Psoas muscle (tissue), 7 donors: ENCODE measurements at regions not wholly inside any gene's neighbourhood (a gene's known extent, or its start where the extent isn't known, plus 50 kb on each side); places are given as distances from the start of the nearest gene placed in this dataset.
"Not testable (repeated sequence)": the region's sequence is repeated elsewhere in the genome, so short reads cannot be mapped to it uniquely, and the experiment has no call there.

Source experiments
- ATAC-seq, 4 donors: fragments of 200-7000 bp; cut with Tn5 transposase; one replicate each; pipeline ENCODE4 v1.9.1; 2020; ENCODE audit warnings: moderate library complexity in 3 of 4, mild to moderate bottlenecking in 2 of 4
- DNase-seq, 2 donors: peaks; one replicate each; pipeline ENCODE4 v3.0.0-alpha.2; 2020
- H3K27ac ChIP-seq: fragments of 200-600 bp; one replicate; pipeline ENCODE4 v1.8.0; 2022
- H3K27me3 ChIP-seq, 3 donors: fragments of 200-600 bp in 1 of 3; one replicate each; pipeline versions ENCODE4 v1.6.1 to v1.8.0; 2013 to 2022; ENCODE audit warnings: low read length in 2 of 3, mild to moderate bottlenecking in 2 of 3, moderate library complexity in 1 of 3; ENCODE audit not compliant: insufficient read depth in 3 of 3
- H3K36me3 ChIP-seq, 2 donors: fragments of 200-600 bp in 1 of 2; one replicate each; pipeline versions ENCODE4 v1.6.1 to v1.8.0; 2013 to 2022; ENCODE audit warnings: low read depth in 1 of 2, mild to moderate bottlenecking in 1 of 2, moderate library complexity in 1 of 2; ENCODE audit not compliant: insufficient read depth in 1 of 2
- H3K4me1 ChIP-seq: fragments of 200-600 bp; one replicate; pipeline ENCODE4 v1.8.0; 2022
- H3K4me3 ChIP-seq: fragments of 200-600 bp; one replicate; pipeline ENCODE4 v1.8.0; 2022; ENCODE audit warnings: mild to moderate bottlenecking
- H3K9me3 ChIP-seq: fragments of 200-600 bp; one replicate; pipeline ENCODE4 v1.8.0; 2022
- WGBS, 3 donors: extraction: QIAGEN DNeasy Blood & Tissue Kit; methylation state at CpG; one replicate each; pipeline versions ENCODE4 v1.1.6 to v1.1.7; 2013; 5-methylcytosine and 5-hydroxymethylcytosine counted together
- intact Hi-C, 2 donors: fragments of 100-400 bp; cut with DNase I; formaldehyde crosslinking; loops; one replicate each; pipeline versions ENCODE4 v1.11.0 to v1.14.2; 2022
- TF ChIP-seq, protein P1 (sequence below): fragments of 200-600 bp; IDR thresholded peaks from one replicate; pipeline ENCODE4 v1.8.0; 2022; ENCODE audit warnings: antibody characterized with exemption
- donor health status: healthy with polysubstance abuse.
- donor health status: DM: no; HTN: no; CAD: no; lungs with moderate emphysema.
- donor health status: Bipolar disorder and iron deficiency.
- donor health status: healthy.
- donor health status: DM: yes; HTN: yes; CAD: no.
- donor health status: DM: no; HTN: no; CAD: no.
- donor health status: DM: yes; HTN: yes; CAD: no.

DNA sequence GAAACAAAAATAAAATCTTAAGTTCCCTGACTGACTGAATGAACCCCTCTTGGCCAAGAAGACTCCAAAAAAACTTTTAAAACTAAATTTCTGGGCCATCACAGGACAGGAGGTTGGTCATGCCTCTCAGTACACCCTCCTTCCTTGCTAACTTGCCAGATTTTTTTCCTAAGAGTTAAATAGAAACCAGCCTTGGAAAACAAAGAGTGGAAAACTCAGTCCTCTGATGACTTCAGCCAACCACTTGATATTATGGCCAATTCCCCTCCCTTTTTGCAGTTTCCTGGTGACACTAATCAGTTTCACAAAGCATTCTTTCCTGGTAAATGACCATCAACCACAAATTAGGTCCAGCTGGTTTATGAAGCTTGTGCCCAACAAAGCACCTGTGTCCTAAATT lies 134.8 kb downstream of the ZNF648 start:
- ATAC-seq = no peak

DNA sequence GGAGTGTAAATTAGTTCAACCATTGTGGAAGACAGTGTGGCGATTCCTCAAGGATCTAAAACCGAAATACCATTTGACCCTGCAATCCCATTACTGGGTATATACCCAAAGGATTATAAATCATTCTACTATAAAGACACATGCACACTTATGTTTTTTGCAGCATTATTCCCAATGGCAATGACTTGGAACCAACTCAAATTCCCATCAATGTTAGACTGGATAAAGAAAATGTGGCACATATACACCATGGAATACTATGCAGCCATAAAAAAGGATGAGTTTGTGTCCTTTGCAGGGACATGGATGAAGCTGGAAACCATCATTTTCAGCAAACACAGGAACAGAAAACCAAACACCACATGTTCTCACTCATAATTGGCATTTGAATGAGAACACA lies 137.5 kb downstream of the ZNF648 start:
- intact Hi-C loops, H3K27ac ChIP-seq, H3K4me3 ChIP-seq, H3K9me3 ChIP-seq, H3K27me3 ChIP-seq, H3K4me1 ChIP-seq, DNase-seq, ATAC-seq, H3K36me3 ChIP-seq: not testable (repeated sequence)
- 90 to 93% (median 92%) methylated on average over 2 of the region's 2 CpGs for WGBS, 3 donors

More for the DNA sequence above, 134.8 kb downstream of the ZNF648 start:
- TF ChIP-seq, protein P1, sequence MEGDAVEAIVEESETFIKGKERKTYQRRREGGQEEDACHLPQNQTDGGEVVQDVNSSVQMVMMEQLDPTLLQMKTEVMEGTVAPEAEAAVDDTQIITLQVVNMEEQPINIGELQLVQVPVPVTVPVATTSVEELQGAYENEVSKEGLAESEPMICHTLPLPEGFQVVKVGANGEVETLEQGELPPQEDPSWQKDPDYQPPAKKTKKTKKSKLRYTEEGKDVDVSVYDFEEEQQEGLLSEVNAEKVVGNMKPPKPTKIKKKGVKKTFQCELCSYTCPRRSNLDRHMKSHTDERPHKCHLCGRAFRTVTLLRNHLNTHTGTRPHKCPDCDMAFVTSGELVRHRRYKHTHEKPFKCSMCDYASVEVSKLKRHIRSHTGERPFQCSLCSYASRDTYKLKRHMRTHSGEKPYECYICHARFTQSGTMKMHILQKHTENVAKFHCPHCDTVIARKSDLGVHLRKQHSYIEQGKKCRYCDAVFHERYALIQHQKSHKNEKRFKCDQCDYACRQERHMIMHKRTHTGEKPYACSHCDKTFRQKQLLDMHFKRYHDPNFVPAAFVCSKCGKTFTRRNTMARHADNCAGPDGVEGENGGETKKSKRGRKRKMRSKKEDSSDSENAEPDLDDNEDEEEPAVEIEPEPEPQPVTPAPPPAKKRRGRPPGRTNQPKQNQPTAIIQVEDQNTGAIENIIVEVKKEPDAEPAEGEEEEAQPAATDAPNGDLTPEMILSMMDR = no peak
- Histone ChIP-seq H3K36me3 (no peaks in the 10 kb centered on the region), H3K4me3 (no peak overlapping the region), H3K9me3 (no peaks in the 10 kb centered on the region), H3K27me3 (peaks cover 0 to 2% (median 0%) of the 10 kb centered on the region in 3 donors), H3K27ac (no peak overlapping the region), H3K4me1 (no peaks in the 10 kb centered on the region)
- DNase-seq = no peak
- intact Hi-C loops = no loop called here

DNA sequence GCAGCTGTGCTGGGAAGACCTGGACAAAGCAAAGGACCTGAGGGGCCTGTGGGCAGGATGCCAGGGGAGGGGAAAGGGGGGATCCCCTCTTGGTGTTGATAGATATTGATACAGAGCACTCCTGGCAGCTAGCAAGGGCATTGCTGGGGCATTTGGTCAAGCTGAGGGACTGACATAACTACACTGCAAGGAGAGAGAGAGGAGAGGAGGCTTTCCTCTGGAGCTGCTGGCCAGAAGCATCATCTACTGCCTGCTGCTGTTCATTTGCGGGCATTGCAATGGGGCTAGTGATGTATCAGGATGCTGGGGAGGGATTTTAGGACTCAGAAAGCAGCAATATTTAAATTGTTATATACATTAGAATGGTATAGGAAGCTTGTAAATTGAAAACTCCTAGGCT lies 142.0 kb downstream of the ZNF648 start:
- Histone ChIP-seq H3K9me3 (no peaks in the 10 kb centered on the region), H3K4me3 (no peak overlapping the region), H3K27me3 (no peaks in the 10 kb centered on the region), H3K4me1 (no peaks in the 10 kb centered on the region), H3K27ac (no peak overlapping the region), H3K36me3 (no peaks in the 10 kb centered on the region)
- no peak for DNase-seq
- TF ChIP-seq, protein P1 = no peak
- intact Hi-C loops = loop anchor here in 1 of 2 donors (10.0 kb wide), 1 partner anchor 1005 kb away; the partner anchor contains the start of gene KIAA1614
- ATAC-seq = no peak
- WGBS, 3 donors = 82 to 94% (median 89%) methylated on average over 1 of the region's 1 CpG

DNA sequence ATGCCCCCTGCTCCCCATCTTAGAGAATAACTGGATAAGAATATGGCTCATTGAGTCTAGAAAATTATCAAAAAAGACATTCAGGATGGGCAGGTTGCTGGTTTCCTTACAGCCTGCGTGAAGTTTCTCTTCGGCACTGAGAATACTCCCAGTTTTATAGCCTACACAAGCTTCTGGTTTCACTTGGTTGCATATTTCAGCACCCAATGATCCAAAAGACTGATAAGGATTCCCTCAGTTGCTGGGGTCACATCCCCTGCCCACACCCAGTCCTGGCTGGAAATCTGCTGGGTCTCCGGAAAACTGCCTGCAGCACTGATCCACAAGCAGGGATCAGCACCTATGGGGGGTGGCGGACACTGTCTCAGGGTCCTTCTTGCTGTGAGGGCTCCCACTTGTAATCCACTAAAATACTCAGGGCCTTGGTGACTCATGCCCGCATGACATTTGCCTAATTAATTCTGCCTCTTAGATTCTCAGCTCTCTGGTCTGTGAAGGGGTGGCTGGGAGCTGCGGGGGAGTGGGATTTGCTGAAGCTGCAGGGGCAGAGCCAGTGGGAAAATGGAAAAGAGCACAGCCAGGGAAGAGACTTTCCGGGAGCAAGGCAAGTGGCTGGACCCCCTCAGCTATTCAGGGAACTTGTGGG lies 142.5 kb downstream of the ZNF648 start:
- 70 to 74% (median 71%) methylated on average over 7 of the region's 7 CpGs for WGBS, 3 donors
- TF ChIP-seq, protein P1 = no peak
- Histone ChIP-seq H3K27ac (no peak overlapping the region), H3K27me3 (no peaks in the 10 kb centered on the region), H3K4me3 (no peak overlapping the region), H3K4me1 (no peaks in the 10 kb centered on the region), H3K36me3 (no peaks in the 10 kb centered on the region), H3K9me3 (no peaks in the 10 kb centered on the region)
- ATAC-seq (no peak), DNase-seq (no peak)
- intact Hi-C loops = loop anchor here in 1 of 2 donors (10.0 kb wide), 1 partner anchor 1004 kb away; the partner anchor contains the start of gene KIAA1614

DNA sequence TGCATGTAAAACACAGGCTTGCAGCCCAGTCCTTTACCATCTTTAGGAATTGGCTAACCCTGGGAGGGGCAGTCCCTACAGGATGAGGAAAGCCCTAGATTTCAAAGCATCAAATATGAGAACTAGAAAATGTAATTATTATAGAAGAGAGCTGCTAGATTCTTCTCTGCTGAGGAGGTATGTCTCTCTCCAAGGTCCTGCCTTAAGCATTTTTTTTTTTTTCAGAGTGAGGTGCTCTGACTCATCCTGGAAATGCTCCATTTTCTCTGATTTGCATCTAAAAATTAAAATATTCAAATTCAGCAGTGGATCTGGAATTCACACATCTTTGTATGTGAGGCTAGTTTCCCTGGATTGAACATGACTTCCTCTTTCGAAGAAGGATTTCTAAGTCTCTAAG lies 149.8 kb downstream of the ZNF648 start:
- H3K27ac ChIP-seq = no peak overlapping the region
- H3K9me3 ChIP-seq = no peaks in the 10 kb centered on the region
- no peaks in the 10 kb centered on the region for H3K27me3 ChIP-seq
- no peaks in the 10 kb centered on the region for H3K4me1 ChIP-seq
- no peak overlapping the region for H3K4me3 ChIP-seq
- ATAC-seq = no peak
- TF ChIP-seq, protein P1 = no peak
- no peaks in the 10 kb centered on the region for H3K36me3 ChIP-seq
- intact Hi-C loops = loop anchor here in 1 of 2 donors (10.0 kb wide), 1 partner anchor 997 kb away; the partner anchor contains the start of gene KIAA1614
- 95 to 97% (median 96%) methylated on average over 1 of the region's 1 CpG for WGBS, 3 donors
- no peak for DNase-seq
